Left lobe of liver (tissue), 2 donors: ENCODE measurements at regions not wholly inside any gene's neighbourhood (a gene's known extent, or its start where the extent isn't known, plus 50 kb on each side); places are given as distances from the start of the nearest gene placed in this dataset.

Source experiments
- ATAC-seq: fragments of 200-7000 bp; cut with Tn5 transposase; one replicate; pipeline ENCODE4 v1.9.1; 2020; ENCODE audit warnings: mild to moderate bottlenecking, moderate library complexity
- DNase-seq: peaks from one replicate; pipeline ENCODE4 v3.0.0-alpha.2; 2020; ENCODE audit warnings: low spot score
- donor health status: DM: no; HTN: no; CAD: no; lungs with moderate emphysema.
- donor health status: DM: no; HTN: yes; CAD: no.

DNA sequence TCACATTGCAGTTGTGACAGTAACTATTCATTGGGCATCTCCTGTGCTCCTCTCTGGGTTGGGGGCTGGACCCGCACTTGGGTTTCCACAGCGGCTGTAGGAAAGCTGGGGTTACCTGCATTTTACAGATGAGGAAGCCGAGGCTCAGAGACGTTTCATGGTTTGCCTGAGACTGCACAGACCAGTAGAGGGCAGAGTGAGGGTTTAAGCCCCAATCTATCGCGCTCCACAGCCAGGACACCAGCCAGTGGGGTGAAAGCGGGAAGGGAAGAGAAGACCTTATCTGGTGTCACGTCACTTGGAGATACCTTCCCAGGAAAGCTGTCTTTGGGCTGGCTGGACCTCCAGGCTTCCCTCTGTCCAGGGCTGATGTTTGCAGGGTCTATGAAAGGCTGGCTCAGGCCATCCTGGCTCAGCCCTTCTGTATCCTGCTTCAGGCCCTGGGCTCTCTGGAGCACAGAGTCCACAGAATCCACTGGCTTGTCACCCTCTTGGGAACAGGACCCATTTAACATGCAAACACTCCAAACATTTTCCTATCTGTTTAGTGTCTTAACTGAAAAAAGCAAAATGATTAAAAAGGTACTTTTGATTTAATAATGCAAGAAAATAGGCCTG is 167.7 kb downstream of the EMX2 start:
- DNase-seq = no peak
- no peak for ATAC-seq

DNA sequence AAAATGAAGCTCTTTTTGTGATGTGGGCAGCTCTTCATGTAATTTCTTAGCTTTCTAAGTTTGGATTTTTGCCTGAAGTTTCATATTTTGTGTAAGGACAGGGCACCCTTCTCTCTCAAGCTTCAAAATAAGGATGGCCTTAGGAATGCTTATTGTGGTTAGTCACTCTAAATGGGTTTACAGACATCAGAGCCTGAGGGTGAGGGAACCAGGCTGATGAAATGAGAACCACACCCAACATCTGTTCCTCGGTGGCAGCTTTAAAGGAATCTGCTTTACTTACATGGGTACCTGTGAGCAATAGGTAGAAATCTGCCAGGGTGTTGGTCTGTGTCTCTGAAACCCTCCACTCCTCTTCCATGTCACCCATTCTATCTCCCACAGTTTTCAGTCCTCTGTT is 174.3 kb downstream of the EMX2 start:
- ATAC-seq (no peak), DNase-seq (no peak)

DNA sequence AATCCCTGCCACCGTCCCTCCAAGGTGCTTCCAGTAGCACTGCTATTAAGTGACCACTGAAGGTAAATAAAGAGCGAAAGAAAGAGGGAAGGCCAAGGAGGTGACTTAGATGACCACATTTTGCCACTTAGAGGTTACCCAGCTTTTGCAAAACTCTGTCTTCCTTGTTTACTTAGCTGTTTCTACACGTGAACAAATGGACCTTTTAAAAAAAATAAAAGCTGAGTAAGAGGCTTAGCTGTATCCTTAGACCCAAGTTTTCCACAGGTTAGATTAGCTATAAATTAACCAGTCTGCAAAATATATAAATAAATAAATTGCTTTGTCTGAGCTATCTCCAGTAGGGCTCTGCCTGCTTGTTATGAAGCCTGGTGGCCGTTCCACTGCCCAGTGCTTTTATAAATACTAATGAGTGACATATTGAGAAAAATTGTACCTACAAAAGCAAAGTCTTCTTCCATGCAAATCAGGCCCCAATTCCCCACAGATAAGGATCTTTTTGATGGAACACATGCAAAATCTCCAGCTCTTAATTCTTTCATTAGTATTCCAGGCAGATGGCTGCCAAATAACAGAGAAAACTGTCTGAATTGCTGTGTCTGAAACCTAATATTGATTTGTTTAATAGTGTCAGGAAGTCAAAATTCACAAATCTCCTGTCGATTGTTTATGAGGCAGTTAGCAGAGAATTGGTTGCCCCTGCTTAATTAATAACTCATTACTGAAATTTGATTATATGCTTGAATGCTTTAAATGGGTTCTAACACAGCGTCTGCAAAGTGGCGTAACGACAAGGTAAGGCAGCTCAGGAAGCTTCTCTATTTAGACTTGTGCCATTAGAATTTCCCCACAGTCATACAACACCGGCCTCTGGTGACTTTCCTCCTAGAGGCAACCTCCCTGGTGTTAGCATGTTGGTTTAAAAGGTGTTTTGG is 176.7 kb downstream of the EMX2 start:
- no peak for DNase-seq
- peak; percentile 33 for ATAC-seq

DNA sequence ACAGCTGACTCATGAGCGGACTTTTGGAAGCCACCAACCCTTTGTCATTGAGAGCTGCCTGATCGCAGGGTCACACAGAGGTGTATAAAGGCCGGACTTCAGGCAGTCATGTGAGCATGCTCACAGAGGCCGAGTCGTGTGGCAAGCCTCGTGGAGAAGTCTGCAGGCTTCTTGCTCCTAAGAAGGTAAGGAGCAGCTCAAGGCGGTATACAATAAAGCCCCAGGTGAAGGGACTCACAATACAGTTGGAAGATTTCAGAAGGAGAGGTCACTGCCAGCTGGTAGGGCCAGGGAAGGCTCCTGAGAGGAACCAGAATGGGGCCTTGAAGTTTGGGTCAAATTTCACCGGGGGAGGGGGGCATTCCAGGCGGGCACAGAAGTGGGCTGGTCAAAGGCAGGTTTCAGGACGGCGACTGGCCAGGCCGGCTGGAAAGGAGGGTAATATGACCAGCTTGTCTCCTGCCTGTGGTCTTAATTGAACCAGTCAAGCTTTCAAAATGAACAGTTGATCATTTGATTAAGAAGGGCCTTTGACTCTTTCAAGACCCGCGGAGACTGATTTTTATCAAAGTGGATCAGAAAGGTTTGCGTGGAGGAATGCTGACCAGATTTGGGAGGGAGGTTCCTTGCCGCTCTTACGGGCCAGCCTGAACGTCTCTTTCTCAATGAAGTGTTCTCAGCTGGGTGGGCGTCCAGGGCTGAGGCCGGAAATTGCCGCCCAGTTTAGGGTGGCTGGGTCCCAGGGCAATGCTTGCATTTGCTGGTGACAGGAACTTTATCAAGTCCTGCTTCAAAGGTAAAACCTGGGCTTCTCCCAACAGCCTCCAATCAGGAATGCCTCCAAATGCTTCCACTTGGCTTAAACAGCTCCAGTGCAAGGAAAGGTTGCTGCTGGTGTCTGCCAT is 178.6 kb downstream of the EMX2 start:
- ATAC-seq = no peak

DNA sequence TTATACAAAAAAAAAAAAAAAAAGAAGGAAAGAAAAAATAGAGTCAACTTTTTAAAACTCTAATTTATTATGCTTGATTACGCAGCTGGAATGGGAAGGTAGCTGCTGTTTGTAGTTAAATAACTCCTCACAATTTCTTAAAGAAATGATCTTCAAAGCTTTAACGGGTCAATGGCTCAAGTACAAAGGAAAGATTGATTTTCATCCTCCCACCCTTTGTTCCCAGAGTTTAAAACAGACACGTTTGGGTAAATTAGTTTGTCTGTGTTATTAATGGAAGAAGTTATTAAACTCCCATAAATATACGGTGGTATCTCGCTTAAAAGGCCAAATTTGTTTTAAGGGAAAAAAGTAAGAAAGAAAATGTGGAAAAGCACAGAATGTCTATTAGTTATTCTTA is 179.3 kb downstream of the EMX2 start:
- DNase-seq (no peak), ATAC-seq (no peak)

More for the DNA sequence above, 178.6 kb downstream of the EMX2 start:
- DNase-seq = no peak

DNA sequence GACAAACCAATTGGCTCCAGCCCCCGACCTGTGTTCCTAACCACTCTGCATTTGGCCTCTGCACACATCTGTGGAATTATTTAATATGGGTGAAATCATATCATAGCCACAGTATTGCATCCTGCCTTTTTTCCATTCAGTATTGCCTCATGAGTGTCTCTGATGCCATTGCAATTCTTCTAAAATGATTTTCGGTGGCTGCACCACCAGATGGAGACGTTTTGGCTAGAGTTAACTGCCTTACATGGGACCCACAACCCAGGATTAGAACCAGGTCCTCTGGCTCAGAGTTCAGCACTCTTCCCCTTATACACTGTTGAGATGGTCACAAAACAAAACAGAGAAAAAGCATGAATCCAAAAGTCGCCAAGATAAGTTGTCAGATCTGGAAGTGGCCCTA is 180.8 kb downstream of the EMX2 start:
- DNase-seq = no peak
- no peak for ATAC-seq

DNA sequence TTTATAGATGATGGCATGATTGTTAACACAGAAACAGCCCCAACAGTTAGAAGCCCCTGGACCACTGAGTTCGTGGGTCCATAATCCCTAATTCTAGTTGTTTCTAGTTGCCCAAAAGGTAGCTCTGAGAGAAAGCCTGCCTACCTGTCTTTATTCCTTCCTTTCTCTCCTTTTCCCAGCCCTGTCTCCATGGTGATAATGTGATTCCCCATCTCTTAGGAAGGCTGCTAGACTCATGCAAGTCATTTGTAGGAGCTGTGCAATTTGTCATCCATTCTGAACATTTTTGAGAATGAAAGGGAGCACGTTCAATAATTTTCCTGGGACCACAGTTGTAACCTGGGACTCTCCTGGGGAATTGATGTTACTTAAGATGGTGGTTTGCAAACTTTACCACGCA is 183.4 kb downstream of the EMX2 start:
- DNase-seq (no peak), ATAC-seq (no peak)

DNA sequence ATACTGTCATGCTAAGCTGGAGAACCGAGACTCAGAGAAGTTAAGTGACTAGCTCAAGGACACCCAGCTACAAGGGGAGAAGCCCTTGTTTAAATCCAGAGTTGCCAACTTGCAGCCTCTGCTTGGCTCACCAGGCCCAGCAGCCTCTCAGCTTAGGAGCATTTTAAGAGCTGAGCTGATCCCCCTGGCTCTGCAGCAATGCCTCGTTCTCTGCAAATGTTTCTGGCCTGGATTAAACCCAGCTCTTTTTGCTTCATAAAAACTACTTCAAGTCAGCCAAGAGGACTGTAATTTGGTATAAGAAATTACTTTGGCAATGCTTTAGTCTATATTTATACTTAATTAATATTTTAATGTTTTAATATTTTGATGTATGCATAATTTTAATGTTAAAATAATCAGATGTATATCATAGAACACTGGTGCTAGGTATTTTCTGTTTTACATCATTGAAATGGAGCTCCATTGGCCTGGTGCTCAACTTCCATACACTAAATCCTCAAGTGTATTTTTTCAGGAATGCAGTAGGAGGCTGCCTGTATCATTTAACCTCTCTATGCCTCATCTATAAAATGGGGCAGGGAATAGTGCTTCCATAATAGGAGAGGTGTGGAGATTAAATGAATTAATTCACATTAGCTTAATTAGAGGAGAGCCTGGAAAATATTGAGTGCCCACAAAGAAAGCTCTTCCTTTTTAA is 184.2 kb downstream of the EMX2 start:
- ATAC-seq (no peak), DNase-seq (no peak)

DNA sequence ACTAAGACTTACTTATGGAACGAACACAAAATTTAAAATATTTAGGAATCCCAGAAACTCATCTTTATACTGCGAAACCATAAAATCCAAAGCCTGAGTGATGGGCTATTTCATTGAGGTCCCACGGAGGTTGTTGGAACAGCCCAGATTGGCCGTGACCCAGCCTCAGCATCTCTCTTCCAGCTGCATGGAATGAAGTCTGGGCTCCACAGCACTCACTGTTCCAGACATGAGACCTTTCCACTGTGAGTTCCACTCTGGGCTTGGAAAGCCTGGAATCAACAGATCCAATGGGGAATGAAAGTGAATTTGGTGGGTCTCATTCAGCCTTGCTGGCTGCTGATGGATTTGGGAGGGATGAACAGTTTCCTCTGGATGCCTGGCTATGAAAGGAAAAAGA is 184.9 kb downstream of the EMX2 start:
- DNase-seq (no peak), ATAC-seq (no peak)

DNA sequence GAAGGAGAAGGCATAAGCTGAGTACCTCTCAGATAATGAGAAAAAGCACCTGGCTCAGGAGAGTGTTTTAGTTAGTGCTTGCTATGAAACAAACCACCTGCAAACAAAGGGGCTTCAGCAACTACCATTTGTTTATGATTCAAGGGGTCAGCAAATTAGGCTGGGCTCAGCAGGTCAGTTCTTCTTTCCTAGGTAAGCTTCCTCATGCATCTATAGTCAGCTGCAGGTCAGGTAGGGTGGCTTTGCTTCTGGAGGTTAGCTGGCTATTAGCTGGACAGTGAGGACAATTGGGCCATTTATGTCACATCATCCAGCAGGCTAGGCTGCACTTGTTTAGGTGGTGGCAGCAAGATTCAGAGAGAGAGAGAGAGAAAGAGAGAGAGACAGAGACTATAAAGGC is 185.5 kb downstream of the EMX2 start:
- DNase-seq = no peak

DNA sequence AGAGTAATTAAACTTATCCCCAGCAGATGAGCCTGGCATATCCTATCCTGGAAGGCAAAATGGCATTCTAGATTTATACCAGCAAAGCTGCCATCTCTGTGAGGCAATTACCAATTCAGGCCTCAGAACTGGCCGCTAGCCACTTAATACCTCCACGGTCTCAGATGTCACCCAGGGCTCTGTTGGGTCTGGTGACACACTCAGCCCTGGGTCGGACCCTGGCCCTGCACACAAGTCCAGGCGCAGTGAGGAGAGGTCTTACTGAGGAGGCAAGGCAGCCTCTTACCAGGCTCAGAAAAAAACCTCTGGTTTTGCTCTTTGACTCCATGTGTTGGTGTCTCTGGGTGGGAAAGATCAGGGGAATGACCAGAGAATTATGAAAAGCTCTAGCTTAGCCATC is 186.6 kb downstream of the EMX2 start:
- no peak for DNase-seq
- no peak for ATAC-seq

More for the DNA sequence above, 185.5 kb downstream of the EMX2 start:
- no peak for ATAC-seq

DNA sequence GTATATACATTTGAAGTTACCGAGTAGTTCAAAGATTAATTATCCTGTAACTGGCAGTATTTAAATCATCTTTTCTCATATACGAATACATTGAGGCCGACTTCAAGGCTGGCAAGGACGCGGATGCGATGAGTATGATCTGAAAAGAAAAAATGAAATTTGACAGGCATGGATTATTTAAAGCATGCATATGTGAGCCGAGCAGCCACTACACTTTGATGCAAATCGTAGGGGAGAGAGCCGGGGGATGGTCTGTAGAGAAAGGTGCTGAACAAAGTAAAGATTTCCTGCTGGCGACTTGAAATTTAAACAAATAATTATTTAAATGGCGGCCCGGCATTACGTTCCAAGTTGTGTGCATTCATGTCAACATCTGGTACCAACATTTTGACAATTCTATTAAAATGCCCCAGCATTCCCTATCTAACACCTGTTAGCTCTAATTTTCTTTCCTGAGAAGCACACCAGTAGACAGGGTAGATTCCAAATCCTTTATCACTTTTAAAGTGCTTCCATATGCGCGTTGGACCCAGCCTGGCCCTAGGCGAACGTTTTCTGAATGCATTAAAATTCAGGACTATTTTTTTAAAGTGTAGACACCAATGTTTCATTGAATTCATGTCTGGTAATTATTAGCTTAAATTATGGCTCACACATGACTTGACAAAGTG is 188.7 kb downstream of the EMX2 start:
- ATAC-seq (no peak), DNase-seq (no peak)

DNA sequence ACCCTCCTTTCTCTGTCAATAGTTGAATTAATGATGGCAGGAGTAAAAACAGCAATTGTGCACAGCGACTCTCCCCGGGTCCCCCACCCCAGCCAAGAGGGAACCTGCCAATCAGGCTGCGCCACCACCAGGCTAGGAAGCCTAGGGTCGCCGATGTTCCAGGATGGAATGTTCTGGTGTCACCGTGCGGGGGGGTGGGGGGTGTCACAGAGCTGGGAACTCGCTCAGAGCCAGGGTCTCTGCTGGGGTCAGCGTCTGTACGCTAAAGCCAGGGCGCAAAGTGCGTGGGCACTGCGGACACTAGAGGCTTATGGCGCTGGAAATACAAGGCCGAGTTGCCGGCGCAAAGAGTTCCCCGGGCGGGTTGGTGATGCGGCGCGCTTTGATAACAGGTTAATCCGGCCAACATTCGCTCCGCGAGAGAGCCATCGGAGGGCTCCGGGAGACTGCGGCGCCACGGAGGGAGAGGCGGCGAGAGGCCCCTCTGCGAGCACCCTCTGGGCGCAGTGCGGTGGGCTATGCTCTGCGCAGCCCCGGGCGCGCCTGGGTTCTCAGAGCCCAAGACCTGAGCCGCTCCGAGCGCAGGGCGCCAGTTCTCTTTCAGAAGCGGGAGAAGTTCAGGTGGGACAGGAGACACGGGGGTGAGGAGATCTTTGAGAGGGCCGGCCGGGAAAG is 192.3 kb downstream of the EMX2 start:
- ATAC-seq = no peak
- DNase-seq = no peak

DNA sequence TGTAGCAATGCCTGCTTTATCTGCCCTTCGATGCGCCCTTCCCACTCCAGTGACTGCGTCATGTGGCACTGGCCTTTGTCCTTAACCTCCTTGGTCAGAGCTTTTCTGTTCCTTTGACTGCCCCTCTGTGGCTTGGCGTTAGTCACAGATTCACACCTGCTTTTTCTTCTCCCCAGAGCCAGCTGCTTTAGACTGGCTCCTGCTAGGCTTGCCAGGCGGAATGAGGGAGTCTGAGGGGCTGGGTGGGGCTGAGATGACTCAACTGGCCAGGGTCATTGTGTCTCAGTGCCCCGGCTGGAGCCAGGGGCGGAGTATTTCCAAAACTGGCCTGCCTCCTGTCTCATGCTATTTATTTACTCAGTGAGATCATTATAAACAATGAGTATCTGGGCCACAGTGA is 194.1 kb downstream of the EMX2 start:
- DNase-seq = no peak
- ATAC-seq = no peak

DNA sequence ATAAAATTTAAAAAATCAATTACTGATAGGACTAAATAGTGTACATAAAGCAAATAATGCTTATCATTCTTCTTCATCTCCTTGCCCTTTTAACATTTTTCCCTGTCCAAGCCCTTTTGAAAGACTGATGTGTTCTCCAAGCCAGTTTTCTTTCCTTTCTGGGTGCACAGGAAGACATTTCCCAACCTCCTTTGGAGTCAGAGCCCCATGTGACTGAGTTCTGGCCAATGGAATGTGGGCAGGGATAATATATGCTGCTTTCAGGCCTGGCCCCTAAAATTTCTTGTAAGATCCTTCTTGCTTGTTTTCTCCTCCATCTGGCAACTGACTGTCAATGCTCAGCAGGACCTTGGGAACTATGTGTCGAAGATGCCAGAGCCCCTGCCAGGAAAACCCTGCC is 197.5 kb downstream of the EMX2 start:
- ATAC-seq = no peak
- no peak for DNase-seq

DNA sequence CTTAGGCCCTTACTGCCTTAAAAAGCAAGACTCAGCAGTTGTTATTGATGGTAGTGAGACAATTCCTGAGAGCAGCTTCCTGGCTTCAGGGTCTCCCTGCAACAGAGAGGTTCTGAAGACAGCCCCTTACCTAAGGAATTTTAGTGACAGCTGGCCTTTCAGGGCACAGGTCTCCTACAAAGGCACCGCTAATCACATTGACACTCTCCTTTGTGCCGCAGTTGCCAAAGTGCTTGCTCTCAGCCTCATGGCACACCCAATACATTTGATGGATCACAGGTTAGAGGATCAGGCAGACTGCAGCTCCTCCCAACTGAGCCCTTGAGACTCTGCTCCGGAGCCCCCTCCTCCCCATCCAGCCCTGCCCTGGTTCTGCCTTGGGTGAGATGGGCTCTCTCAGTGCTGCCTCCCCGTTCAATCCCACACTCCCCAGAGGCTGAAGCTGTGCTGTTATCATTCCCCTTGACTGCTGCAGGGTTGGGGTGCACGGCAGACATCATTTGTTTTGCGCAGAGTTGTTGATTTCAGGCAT is 198.2 kb downstream of the EMX2 start:
- DNase-seq (no peak), ATAC-seq (no peak)

DNA sequence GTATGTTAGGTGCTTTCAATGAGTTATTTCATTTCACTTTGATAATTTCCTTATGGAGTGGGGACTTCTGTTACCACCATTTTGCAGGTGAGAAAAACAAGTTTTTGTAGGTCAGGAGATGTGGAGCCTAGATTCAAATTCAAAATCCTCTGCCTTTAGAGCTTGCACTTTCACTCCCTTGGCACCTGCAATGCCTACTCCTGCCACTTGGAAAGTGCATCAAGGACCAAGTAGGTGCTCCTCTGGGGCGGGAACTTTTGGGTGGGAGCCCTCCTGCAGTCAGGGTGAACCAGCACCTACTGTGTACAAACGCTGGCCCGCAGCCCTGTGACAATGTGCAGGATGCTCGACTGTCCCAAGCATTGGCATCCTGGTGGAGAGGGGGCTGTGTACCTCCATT is 199.0 kb downstream of the EMX2 start:
- DNase-seq (no peak), ATAC-seq (no peak)

DNA sequence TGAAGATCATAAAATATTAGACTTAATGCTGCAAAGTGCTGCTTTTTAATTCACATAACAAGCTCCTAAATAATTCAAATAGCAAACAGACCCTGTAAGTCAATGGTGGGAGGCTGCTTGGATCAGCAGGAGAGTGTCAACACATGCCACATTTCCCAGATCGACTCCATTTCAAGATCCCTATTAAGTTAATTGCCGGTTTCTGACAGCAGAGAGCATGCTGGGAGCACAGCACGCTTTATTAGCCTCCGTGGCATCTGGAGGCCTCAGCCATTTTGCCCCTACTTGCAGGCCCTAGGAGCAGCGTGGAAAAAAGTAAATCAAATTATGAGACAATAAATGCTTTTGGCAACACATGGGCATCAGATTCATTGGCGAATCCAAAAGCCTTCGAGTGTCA is 201.0 kb downstream of the EMX2 start:
- ATAC-seq (no peak), DNase-seq (no peak)

DNA sequence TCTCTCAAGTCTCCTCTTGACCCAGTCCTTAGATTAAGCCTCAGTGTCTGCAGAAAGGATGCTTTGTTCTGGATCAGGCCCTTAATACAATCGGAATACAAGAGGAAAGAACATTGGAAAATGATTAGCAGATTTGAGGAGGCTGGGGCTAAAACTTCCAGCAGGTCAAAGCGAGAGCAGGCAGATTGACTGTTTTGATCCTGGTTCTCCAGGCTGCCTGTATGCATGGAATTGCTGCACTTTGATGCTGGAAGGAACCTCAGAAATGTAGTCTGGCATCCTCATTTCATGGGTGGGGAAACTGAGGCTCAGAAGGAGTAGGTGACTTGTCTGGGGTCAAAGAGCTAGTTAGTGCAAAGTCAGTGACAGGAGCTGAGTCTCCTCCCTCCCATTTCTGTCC is 202.8 kb downstream of the EMX2 start:
- ATAC-seq (no peak), DNase-seq (no peak)
